Hepatocyte (in vitro differentiated cells): ENCODE measurements at regions not wholly inside any gene's neighbourhood (a gene's known extent, or its start where the extent isn't known, plus 50 kb on each side); places are given as distances from the start of the nearest gene placed in this dataset.

Experiments used
- EZH2 ChIP-seq: fragments of 200-600 bp; sonication (generic); IDR thresholded peaks from 2 replicates; pipeline ENCODE4 v1.6.1; 2016; ENCODE audit warnings: antibody characterized with exemption, mild to moderate bottlenecking, borderline replicate concordance
- EZH2phosphoT487 ChIP-seq: fragments of 200-600 bp; sonication (generic); IDR thresholded peaks from one replicate; pipeline ENCODE4 v1.6.1; 2018; ENCODE audit warnings: antibody characterized with exemption, mild to moderate bottlenecking, low read depth, moderate library complexity; ENCODE audit not compliant: unreplicated experiment, severe bottlenecking
- TF ChIP-seq, protein P1 (sequence below): fragments of 200-600 bp; sonication (generic); IDR thresholded peaks from 2 replicates; pipeline ENCODE4 v1.5.1; 2016; ENCODE audit warnings: antibody characterized with exemption, mild to moderate bottlenecking; ENCODE audit not compliant: poor library complexity

DNA sequence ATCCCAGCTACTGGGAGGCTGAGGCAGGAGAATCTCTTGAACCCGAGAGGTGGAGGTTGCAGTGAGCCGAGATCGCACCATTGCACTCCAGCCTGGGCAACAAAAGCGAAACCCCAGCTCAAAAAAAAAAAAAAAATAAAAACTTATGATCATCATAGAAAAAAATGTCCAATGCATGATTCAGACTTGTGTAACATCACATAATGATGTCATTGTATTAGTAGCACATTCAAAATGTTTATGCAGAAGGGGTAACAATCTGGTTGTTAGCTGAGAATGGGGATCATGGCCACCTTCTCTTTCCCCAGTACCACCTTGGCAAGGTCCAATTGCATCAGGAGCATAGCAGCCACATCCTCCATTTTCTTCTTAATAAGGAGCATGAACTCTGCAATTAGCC, 137.6 kb upstream of the MARCKS start:
- TF ChIP-seq EZH2phosphoT487 (no peak), EZH2 (no peak)
- TF ChIP-seq, protein P1, sequence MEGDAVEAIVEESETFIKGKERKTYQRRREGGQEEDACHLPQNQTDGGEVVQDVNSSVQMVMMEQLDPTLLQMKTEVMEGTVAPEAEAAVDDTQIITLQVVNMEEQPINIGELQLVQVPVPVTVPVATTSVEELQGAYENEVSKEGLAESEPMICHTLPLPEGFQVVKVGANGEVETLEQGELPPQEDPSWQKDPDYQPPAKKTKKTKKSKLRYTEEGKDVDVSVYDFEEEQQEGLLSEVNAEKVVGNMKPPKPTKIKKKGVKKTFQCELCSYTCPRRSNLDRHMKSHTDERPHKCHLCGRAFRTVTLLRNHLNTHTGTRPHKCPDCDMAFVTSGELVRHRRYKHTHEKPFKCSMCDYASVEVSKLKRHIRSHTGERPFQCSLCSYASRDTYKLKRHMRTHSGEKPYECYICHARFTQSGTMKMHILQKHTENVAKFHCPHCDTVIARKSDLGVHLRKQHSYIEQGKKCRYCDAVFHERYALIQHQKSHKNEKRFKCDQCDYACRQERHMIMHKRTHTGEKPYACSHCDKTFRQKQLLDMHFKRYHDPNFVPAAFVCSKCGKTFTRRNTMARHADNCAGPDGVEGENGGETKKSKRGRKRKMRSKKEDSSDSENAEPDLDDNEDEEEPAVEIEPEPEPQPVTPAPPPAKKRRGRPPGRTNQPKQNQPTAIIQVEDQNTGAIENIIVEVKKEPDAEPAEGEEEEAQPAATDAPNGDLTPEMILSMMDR, result no peak
